Activated T-cell treated with anti-CD3 and anti-CD28 coated beads, Interleukin-2, amount 50 U/mL, for 1 hour (primary cell): ENCODE measurements at regions not wholly inside any gene's neighbourhood (a gene's known extent, or its start where the extent isn't known, plus 50 kb on each side); places are given as distances from the start of the nearest gene placed in this dataset.
"Not testable (repeated sequence)": the region's sequence is repeated elsewhere in the genome, so short reads cannot be mapped to it uniquely, and the experiment has no call there.

Experiments used
- DNase-seq: peaks from one replicate; pipeline ENCODE4 v3.0.0-alpha.2; 2020

GRCh38 chr14:89564989-89565388 lies 148.0 kb upstream of the FOXN3 start:
- no peak for DNase-seq

DNA sequence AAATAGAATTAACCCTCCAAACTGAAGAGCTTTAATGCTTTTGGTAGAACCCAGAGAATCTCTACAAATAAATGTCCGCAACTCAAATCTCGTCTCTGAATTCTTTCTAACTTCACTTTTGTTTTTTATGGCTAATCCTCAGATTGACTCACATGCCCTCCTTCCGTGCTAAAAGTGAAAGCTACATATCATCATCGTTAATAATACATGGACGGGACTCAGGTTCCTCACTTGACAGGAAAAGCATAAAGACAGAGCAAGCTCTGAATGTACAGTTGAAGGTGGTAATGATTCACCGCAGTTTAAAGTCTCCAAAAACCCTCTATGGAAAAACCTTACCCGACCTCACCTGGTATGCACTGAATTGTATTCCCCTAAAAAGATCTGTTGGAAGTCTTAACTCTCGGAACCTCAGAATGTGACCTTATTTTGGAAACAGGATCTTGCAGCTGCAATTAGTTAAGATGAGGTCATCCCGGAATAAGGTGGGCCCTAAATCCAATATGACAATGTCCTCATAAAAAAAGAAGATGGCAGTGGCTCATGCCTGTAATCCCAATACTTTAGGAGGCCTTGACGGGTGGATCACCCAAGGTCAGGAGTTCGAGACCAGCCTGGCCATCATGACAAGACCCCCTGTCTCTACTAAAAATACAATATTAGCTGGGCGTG lies 147.4 kb upstream of the FOXN3 start:
- DNase-seq: no peak

- no peak for DNase-seq
These were observed 146.4 kb upstream of the FOXN3 start for GRCh38 chr14:89563471-89563870.

DNA sequence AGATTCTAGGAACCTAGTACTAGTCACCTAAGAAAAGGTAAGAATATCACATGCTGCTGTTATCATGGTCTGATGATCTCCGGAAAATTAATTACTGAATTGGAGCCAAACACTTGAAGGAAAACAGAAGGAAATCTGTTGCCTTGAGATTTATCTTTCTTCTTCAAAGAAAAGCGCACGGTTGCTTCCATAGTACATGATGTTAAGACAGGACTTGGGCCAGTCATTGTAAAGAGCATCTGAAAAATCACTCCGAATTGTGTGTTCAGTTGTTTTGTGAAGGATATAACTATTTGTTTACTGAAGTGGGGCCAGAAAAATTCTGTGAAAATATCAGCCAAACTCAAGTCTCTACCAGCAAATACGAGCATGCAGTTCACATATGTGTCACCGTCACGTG lies 134.9 kb upstream of the FOXN3 start:
- DNase-seq: no peak

DNA sequence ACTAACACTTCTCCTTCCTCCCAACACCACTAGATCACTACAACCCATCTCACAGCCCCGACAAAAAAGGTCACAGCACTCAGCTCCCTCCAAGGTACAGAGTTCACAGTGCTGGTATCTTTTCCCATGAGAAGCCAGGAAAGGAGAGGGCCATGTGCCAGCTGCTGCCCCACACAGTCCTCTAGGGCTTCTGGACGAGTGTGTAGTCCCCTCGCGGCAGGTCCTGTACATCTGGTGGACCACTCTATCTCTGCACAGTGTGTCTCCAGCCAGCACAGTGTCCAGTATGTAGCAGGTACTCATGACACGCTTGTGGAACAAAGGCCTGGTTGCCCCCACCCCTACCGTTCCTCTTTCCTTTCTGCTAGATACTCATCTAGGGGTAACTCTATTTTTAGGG lies 134.4 kb upstream of the FOXN3 start:
- no peak for DNase-seq

- DNase-seq: no peak
These were observed 133.8 kb upstream of the FOXN3 start for GRCh38 chr14:89550821-89551220.

DNA sequence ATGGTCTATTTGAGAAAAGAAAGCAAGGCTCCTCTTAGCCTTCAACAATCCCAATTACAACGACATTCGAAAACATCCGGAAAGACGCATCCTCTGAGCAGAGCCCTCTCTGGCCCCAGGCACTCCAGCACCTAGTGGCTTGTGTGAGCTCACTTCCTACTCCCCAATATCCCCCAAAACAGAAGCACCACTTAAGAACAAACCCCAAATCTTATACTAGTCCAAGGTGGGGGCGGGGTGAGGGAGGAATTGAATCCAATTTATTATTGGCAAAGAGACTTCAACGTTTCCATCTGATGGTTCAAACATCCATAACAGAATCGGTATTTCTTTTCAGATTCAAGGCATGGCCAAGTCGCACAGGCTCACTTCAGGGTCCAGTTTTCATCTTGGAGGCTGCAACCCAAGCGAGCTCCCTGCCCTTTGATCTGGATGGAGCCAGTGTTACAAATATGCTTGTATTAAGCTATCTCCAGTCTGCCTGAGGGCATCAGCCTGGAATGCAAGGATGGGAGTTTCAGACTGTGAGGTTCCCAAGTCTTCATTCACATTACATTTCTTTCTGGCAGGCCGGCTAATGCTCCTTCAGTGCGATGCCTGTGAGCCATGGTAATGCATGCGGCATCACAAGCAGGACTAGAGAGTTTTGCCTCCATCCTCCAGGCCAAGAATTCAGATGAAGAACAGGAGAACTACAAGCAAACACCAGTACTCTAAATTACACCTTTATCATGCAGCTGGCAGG lies 132.5 kb upstream of the FOXN3 start:
- DNase-seq: no peak

DNA sequence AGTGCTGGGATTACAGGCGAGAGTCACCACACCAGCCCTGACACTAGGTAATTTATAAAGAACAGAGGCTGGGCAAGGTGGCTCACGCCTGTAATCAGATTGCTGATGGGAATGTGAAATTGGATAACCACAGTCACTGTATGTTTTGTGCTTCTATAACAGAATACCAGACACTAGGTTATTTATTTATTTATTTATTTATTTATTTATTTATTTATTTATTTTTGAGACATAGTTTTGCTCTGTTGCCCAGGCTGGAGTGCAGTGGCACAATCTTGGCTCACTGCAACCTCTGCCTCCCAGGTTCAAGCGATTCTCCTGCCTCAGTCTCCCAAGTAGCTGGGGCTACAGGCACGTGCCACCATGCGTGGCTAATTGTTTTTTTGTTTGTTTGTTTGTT lies 130.0 kb upstream of the FOXN3 start:
- DNase-seq: not testable (repeated sequence)

DNA sequence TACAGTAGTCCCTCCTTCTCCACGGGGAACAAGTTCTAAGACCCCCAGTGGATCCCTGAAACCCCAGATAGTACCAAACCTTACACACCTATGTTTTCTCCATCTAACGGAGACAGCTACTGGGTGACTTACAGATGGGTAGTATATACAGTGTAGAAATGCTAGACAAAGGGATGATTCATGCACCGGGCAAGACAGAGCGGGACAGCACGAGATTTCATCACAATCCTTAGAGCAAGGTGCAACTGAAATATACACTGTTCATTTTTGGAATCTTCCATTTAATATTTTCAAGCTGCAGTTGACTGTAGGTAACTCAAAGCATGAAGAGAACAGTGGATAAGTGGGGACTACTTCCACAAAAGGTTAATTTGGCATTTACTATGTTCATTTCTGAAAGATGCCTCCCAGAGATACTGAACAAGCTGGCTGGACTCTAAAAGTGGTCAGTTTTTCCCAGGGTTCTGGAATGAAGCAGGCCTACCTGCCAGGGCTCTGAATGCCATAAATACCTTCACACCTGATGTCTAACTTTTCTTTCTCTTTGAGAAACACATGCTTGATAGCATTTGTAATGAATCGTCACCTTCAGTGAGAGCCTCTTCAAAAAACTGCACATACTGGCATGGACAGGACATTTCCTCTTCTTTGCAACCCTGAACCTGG lies 127.7 kb upstream of the FOXN3 start:
- DNase-seq: no peak

- DNase-seq: no peak
These were observed 126.4 kb upstream of the FOXN3 start for GRCh38 chr14:89543425-89543790.

DNA sequence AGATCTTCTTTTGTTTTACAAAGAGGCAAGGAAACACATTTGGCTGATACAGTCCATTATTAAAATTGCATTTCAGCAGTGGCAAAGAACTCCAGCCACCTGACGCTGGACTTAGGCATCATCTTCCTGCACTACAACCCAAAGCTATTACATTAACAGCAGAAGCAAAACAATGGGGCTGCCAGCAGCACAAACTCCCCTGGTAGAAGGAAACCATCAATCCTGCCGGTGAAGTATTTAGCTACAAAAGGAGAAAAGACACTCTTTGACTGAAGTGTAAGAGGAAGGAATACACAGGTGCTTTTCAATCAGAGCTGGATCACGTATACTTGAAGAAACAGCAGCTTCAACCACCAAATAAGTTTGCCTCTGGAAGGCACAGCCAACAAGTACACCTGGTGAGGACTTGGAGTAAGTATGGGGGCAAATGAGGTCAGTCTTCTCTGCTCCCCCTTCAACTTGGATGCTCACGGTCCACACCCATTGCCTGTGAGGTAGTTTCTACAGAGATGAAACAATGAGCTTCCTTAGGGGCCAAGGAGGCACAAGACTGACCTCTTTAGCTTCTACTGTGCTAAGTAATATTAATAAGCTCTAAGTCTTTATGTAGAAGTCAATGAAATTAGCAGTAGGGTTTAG lies 125.9 kb upstream of the FOXN3 start:
- no peak for DNase-seq

DNA sequence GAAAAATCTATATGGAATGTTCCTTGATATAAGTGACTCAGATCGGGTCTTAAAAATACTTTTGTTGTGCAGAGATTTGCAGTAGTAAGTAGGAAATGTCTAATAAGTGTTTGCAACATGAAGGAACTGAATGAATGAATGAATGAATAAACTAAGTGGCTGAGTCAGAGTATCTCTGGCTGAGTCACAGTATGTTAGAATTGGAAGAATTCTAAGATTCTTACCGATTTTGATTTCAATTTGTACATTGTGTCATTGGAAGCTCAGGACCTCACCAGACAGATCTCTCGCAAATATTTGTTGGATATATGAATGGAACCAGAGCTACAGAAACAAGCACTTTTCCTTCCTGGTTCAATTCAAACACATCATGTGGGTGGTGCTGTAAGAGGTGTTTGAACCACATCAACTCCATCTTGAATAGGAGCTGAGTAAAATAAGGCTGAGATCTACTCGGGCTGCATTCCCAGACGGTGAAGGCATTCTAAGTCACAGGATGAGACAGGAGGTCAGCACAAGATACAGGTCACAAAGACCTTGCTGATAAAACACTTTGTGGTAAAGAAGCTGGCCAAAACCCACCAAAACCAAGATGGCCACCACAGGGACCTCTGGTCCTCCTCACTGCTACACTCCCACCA lies 123.9 kb upstream of the FOXN3 start:
- DNase-seq: no peak

- DNase-seq: no peak
These were observed 123.2 kb upstream of the FOXN3 start for GRCh38 chr14:89540009-89540829.

DNA sequence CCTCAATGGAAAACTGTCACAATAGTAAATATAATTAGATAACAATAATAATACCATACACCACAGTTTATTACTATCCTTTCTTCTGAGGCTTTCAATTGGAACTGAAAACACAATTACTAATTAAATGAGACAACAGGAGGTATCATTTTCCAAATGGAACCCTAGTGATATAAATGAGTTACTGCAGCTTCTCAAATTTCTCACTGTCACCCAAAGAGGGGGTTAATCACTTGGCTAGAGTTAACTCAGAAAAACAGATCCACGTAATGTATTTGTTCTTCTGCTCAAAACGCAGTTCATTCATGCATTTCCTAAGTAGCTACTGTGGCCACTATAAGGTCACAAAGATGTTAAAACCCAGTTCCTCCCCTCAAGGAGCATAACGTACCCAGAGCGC lies 120.9 kb upstream of the FOXN3 start:
- no peak for DNase-seq

DNA sequence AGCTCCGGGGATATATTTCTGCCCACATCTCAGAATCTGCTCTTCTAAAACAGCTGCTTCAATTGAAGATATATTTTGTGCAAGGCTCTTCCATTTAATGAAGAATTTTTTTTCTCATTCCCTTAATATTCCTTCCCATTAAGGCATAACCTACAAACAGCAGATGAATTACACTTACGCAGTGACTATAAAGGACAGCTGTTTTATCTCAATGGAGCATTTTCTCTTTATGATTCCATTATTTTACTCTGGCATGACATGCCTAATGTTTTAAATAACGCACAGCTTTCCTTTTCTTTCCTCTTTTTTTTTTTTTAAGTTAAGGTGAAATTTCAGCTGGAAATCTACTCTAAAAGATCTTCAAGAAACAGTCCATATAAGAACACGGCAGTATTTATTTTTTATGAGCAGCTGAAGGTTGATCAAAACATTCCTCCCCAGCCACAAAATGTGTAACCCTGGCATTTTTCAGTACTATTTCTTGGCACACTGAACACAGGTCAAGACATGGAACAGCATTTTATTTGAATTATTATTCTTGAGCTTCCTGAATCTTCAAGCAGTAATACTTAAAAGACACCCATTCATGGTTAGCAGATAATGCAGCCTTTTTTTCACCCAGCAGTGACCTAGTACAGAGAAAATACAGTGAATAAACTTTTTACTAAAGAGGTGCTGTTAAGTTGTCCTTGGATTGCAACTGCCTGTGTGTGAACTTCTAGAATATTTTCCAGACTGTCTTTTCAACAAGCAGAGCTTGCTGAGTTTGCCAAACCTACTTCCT lies 118.1 kb upstream of the FOXN3 start:
- no peak for DNase-seq

DNA sequence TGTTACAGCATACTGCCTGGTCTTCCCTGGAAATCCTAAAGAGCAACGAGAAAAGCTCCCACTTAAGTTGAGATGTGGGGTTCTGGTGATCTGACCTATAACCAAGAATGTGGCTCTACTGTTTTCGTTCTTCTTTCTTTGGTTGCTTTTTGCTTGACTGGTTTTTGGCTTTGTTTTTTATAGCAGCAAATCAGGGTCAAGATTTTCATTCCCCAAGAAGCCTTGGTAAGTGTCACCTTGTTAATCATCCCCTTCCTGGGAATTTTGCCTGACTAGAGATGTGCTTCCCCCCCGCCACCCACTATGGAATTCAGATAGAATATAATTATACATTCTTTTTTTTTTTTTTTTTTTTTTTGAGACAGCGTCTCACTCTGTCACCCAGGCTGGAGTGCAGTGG lies 116.7 kb upstream of the FOXN3 start:
- DNase-seq: no peak

GRCh38 chr14:89533136-89533535 lies 116.1 kb upstream of the FOXN3 start:
- DNase-seq: no peak

- DNase-seq: no peak
These were observed 114.8 kb upstream of the FOXN3 start for GRCh38 chr14:89531661-89532335.

DNA sequence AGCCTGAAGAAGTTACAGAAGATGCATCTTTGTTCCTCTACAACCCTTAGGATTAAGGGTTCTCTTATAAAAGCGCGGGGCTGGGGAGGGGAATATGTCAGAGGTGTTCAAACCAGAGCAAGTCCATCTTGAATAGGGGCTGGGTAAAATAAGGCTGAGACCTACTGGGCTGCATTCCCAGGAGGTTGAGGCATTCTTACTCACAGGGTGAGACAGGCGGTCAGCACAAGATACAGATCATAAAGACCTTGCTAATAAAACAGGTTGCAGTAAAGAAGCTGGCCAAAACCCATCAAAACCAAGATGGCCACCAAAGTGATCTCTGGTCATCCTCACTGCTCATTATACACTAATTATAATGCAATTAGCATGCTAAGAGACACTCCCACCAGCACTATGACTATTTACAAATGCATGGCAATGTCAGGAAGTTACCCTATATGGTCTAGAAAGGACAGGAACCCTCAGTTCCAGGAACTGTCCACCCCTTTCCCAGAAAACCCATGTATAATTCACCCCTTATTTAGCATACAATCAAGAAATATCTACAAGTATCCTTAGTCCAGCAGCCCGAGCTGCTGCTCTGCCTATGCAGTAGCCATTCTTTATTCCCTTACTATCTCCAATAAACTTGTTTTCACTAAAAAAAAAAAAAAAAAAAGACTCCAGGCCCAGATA lies 108.1 kb upstream of the FOXN3 start:
- no peak for DNase-seq

- no peak for DNase-seq
These were observed 107.4 kb upstream of the FOXN3 start for GRCh38 chr14:89524412-89524811.
